Colon (tissue), 2 donors: ENCODE measurements at regions not wholly inside any gene's neighbourhood (a gene's known extent, or its start where the extent isn't known, plus 50 kb on each side); places are given as distances from the start of the nearest gene placed in this dataset.
A peak's percentile ranks its signal among the peaks of the same experiment; 100 is the strongest.
"Not testable (repeated sequence)": the region's sequence is repeated elsewhere in the genome, so short reads cannot be mapped to it uniquely, and the experiment has no call there.

Experiments used
- FAIRE-seq: peaks from 2 replicates; lab custom pipeline; 2012; peaks lifted over from hg19 to GRCh38; lab: Jason Lieb, UNC
- donor health status: control.
- donor health status: control.

- FAIRE-seq: no peak
Measured at GRCh38 chr18:42545825-42546224, 569.7 kb downstream of the RIT2 start.

- FAIRE-seq: no peak
Measured at GRCh38 chr18:42548493-42548892, 567.0 kb downstream of the RIT2 start.

GRCh38 chr18:42549596-42549995, 565.9 kb downstream of the RIT2 start:
- no peak for FAIRE-seq

- not testable (repeated sequence) for FAIRE-seq
Measured at GRCh38 chr18:42552559-42552958, 562.9 kb downstream of the RIT2 start.

DNA sequence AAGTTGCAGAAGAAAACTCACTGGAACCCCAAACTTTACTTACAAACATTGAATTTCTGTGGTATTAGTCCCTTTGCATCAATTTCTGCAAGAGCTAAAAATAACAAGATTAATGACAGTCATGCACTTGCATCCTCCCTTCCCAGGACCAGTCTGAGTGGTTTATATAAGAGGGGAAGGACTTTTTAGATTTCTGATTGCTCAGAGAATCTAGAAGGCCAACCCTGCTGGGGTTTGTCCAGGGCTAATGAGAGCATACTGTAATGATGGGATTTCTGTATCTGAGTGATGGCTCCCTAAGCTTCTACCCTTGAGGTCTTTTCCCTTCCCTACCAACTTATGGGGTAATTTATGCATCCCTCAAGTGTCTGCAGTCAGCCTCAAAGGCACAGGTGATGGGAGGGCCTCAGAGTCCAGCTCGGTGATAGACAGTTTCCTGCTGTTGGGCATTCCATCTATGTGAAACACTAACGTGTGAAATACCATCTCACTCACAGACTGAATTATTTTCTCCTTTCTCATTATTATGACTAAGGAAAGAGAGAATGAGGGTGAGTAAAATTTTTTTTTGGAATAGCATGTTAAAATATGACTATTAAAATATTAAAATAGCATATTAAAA, 556.3 kb downstream of the RIT2 start:
- no peak for FAIRE-seq

- FAIRE-seq: no peak
Measured at GRCh38 chr18:42561521-42561920, 554.0 kb downstream of the RIT2 start.

DNA sequence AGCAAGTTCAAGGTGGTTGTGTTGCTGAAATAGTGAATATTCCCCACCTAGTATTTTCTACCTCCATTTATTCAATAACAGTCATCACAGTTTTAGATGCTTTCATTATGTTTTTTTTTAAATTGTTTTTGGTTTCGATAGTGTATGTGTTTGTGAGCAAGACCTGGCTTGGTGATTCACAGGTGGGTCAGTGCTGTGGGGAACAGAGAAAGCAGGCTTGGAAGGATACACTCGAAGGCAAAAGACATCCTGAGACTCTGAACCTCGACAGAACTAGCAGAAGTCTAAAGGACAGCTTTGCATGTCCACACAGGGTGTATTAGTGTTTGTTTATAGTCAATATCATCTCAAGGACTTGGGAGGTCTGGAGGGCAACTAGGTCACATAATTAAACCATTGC, 551.5 kb downstream of the RIT2 start:
- no peak for FAIRE-seq

- FAIRE-seq: no peak
Measured at GRCh38 chr18:42564761-42565160, 550.7 kb downstream of the RIT2 start.

GRCh38 chr18:42568773-42569172, 546.7 kb downstream of the RIT2 start:
- no peak for FAIRE-seq

GRCh38 chr18:42574871-42575270, 540.6 kb downstream of the RIT2 start:
- no peak for FAIRE-seq

DNA sequence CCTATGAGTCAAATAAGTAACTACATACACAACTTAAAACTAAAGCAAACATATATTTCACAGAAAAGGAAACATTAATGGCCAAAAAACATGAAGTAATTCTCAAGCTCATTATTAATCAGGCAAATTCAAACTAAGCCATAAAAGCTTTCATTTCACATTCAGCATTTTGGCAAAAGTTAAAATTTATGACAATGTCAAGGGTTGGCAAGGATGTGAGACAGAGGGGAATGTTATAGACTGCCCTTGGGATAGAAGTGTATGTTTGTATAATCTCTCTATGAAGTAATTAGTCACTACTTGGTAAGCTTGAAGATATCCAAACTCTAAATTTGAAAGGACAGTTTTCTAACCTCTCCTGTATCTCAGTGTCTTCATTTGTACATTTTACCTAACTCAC, 539.4 kb downstream of the RIT2 start:
- FAIRE-seq: no peak

DNA sequence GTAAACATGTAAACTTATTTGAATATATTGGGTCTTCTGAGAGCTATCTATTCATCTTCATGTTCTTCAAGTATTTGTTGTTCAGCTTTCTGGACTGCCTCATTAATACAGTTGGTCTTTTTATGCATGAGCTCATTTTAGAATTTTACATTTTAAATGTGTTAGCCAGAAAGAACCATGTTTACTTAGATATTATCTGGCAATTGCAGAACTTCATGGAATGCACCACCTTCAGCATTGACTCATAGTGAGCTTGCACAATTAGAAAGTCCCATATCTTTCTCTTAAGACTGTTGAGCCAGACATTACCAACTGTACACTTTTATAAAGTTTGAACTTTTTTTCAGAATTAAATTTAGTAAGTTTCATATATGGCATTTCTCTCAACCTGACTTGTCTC, 536.7 kb downstream of the RIT2 start:
- no peak for FAIRE-seq

DNA sequence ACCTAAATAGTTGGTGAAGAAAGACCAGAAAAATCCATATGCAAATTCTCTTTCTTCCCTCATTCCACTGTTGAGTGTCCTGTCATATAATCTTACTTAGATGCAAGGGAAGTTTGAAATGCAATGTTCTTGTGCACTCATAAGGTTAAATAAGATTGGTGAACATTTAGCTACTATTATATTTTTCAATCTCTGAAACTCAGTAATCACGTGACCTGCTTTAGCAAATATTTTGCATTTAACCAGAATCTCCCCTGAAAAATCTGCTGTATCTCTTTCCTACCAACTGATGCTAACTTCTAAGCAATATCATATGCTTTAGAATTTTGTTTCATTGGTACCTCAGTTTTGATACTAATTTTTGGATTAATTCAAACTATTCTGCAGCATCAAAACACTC, 533.2 kb downstream of the RIT2 start:
- no peak for FAIRE-seq

DNA sequence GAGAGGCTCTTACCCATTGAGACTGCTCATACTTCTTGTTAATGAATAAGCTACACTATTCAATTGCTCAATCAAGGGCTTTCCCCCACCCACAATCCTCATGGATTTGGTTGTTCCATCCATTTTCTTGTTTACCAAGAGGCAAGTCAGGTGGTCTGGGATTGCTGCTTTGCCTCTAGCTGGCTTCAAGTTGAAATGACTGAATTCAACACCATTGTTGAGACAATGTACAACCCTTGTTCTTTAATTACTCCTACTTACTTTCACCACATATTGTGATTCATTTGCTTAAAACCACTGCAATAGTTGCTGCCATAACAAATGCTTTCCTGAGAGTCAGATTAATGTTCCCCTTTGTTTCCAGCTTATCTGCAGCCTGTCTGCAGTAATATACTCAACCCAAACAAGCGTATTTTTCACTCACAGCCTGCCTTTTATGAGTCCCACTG, 532.2 kb downstream of the RIT2 start:
- FAIRE-seq: no peak

DNA sequence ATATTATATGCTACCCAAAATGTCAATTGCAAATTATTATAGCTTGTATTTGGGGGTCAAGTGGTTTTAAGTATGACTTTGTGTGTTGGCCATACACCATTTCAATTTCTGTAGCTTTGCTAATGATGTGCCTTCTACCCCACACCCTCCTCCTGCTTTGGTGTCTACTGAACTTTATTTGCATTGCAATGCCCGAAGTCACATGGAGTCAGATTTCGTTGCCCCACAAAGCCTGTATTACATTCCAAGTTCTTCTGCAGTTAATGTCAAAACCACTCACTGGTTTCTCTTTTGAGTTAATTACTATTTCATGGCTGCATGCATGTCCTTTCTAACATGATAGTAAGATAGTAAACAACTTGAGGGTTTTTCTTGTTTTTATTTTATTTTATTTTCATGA, 528.9 kb downstream of the RIT2 start:
- FAIRE-seq: no peak

GRCh38 chr18:42588786-42589185, 526.7 kb downstream of the RIT2 start:
- no peak for FAIRE-seq

- no peak for FAIRE-seq
Measured at GRCh38 chr18:42604820-42605219, 510.7 kb downstream of the RIT2 start.

GRCh38 chr18:42606886-42607495, 508.5 kb downstream of the RIT2 start:
- FAIRE-seq: no peak

DNA sequence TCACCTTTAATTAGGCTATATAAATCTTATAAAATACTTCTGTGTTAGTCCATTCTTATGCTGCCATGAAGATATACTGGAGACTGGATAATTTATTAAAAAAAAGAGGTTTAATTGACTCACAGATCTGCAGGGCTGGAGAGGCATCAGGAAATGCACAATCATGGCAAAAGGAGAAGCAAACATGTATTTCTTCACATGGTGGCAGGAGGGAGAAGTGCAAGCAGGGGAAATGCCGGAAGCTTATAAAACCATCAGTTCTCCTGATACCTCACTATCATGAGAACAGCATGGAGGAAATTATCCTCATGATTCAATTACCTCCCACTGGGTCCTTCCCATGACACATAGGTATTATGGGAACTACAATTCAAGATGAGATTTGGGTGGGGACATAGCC, 504.4 kb downstream of the RIT2 start:
- FAIRE-seq: no peak

DNA sequence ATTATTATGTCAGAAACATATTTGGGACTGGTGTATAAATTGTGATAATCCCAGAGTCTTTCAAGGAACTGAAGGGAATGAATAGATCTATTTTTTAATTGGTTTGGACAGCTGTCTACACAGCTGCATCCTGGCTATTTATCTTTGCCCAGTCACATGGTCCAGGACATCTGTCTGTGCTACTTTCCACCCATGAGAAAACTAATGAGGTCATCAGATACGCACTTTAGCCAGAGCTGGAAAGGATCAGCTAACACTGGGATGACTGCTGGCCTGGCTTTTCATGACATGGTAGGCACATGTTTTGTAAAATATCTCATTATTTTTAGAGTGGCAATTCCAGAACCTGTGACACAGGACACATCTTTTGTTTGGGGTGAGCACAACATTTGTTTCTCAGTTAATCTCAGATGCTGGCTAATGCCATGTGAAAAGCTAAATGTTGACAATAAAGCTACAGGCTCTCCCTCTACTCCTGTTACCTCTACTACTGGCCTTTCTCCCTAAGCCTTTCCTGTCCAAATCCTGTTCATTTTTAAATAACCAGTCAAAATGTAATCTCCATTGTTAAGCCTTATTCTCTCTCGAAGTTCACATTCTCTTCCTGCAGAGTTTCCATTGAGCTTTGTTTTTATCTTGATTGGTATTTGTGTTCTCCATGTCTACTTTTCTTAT, 500.7 kb downstream of the RIT2 start:
- no peak for FAIRE-seq

GRCh38 chr18:42617221-42617620, 498.3 kb downstream of the RIT2 start:
- no peak for FAIRE-seq

DNA sequence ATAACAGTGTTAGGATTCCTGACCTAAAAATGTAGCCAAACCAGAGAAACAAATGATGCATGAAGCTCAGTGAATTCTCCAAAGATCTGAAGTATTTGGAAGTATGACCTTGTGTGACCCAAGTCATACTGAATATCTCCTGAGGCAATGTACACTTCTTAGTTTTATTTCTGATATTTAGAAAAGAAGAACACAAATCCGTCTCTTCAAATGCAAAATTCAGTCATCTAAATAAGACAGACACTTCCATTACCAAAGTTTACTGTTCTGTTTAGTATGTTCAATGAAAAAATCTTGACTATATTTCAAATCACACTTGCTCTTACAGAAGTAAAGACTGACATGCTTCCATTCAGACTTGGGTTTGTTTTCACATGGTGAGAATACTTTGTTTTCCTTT, 495.7 kb downstream of the RIT2 start:
- peak; percentile 5 for FAIRE-seq

DNA sequence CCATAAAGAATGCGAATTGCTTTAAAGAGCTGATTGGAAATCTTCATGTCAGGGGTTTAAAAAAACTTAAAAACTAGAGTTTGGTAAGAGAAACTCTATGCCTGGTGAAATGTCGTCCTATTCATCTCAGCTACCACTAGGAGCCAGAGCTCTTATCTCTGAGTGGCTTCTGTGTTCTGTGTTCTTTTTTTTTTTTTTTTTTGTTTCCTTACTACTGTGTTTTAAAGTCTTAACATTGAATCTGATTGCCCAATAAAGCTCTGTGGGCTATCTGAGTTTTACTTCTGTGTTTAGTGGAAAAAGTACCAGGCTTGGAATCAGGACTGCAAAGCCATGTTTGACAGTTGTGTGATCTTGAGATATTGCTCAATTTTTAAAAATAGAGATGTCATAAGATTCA, 494.8 kb downstream of the RIT2 start:
- no peak for FAIRE-seq

- no peak for FAIRE-seq
Measured at GRCh38 chr18:42623935-42624334, 491.6 kb downstream of the RIT2 start.
